Transverse colon (tissue), 4 donors: ENCODE measurements at regions not wholly inside any gene's neighbourhood (a gene's known extent, or its start where the extent isn't known, plus 50 kb on each side); places are given as distances from the start of the nearest gene placed in this dataset.

Experiments used
- CTCF ChIP-seq, 5 experiments: fragments of 200-600 bp in 3 of 5; fragments of 450-650 bp in 2 of 5; sonication (generic) in 3 of 5; IDR thresholded peaks; 1 replicate in 2 of 5; 2 replicates in 3 of 5; pipeline ENCODE4 v1.5.1; 2016 to 2017; ENCODE audit warnings: antibody characterized with exemption in 5 of 5, inconsistent platforms in 3 of 5, mild to moderate bottlenecking in 2 of 5, moderate library complexity in 1 of 5
- POLR2A ChIP-seq: fragments of 450-650 bp; IDR thresholded peaks from one replicate; pipeline ENCODE4 v1.6.1; 2016; ENCODE audit warnings: antibody characterized with exemption, mild to moderate bottlenecking, moderate library complexity
- POLR2AphosphoS5 ChIP-seq, 3 donors: sonication (generic); formaldehyde crosslinking; IDR thresholded peaks; one replicate each; pipeline ENCODE4 v1.6.1; 2016; ENCODE audit warnings: antibody characterized with exemption in 3 of 3

- TF ChIP-seq CTCF (IDR thresholded peaks at IDR 0.05), result no peak
- no peak for TF ChIP-seq POLR2AphosphoS5 (IDR thresholded peaks at IDR 0.05)
- TF ChIP-seq POLR2A, result no peak
Measured at GRCh38 chr3:150296123-150296735, 111.9 kb upstream of the TSC22D2 start.
